Occipital lobe (tissue), 1 donor: ENCODE measurements at regions not wholly inside any gene's neighbourhood (a gene's known extent, or its start where the extent isn't known, plus 50 kb on each side); places are given as distances from the start of the nearest gene placed in this dataset.
A peak's percentile ranks its signal among the peaks of the same experiment; 100 is the strongest.

Source experiments
- DNase-seq: peaks from one replicate; lab custom pipeline; 2025; lab: John Stamatoyannopoulos, UW

- no peak for DNase-seq
These were observed 171.4 kb downstream of the PTN start for GRCh38 chr7:137172105-137172590.

- DNase-seq = peak; percentile 20
These were observed 174.2 kb downstream of the PTN start for GRCh38 chr7:137169282-137169698.

- DNase-seq = no peak
These were observed 175.9 kb downstream of the PTN start for GRCh38 chr7:137167609-137168008.

- DNase-seq = no peak
These were observed 177.2 kb downstream of the PTN start for GRCh38 chr7:137166363-137166762.

- no peak for DNase-seq
These were observed 177.7 kb downstream of the PTN start for GRCh38 chr7:137165786-137166185.

GRCh38 chr7:137165241-137165640, 178.3 kb downstream of the PTN start:
- DNase-seq = no peak

GRCh38 chr7:137164251-137164650, 179.3 kb downstream of the PTN start:
- DNase-seq = no peak

GRCh38 chr7:137160236-137160635, 183.3 kb downstream of the PTN start:
- DNase-seq = no peak

- no peak for DNase-seq
These were observed 186.3 kb downstream of the PTN start for GRCh38 chr7:137157256-137157655.

GRCh38 chr7:137151690-137152052, 191.9 kb downstream of the PTN start:
- no peak for DNase-seq

- no peak for DNase-seq
These were observed 192.4 kb downstream of the PTN start for GRCh38 chr7:137151041-137151689.

GRCh38 chr7:137147338-137147720, 196.2 kb downstream of the PTN start:
- DNase-seq = no peak

- DNase-seq = no peak
These were observed 196.8 kb downstream of the PTN start for GRCh38 chr7:137146552-137147337.

- no peak for DNase-seq
These were observed 197.5 kb downstream of the PTN start for GRCh38 chr7:137146012-137146455.

GRCh38 chr7:137142376-137142775, 201.2 kb downstream of the PTN start:
- DNase-seq = no peak

GRCh38 chr7:137135654-137136350, 207.7 kb downstream of the PTN start:
- no peak for DNase-seq

- DNase-seq = no peak
These were observed 212.8 kb downstream of the PTN start for GRCh38 chr7:137130751-137131158.

- no peak for DNase-seq
These were observed 214.5 kb downstream of the PTN start for GRCh38 chr7:137129025-137129424.

GRCh38 chr7:137127806-137128205, 215.7 kb downstream of the PTN start:
- DNase-seq = no peak

- no peak for DNase-seq
These were observed 216.5 kb downstream of the PTN start for GRCh38 chr7:137127058-137127457.

GRCh38 chr7:137122145-137122544, 221.4 kb downstream of the PTN start:
- no peak for DNase-seq

GRCh38 chr7:137120690-137121089, 222.8 kb downstream of the PTN start:
- no peak for DNase-seq
